Stimulated activated CD4-positive, alpha-beta T cell treated with anti-CD3 and anti-CD28 coated beads, Interleukin-4, amount 100 ng/mL, for 24 hours (primary cell): ENCODE measurements at regions not wholly inside any gene's neighbourhood (a gene's known extent, or its start where the extent isn't known, plus 50 kb on each side); places are given as distances from the start of the nearest gene placed in this dataset.

Experiments
- DNase-seq: peaks from one replicate; pipeline ENCODE4 v3.0.0-alpha.2; 2020

DNA sequence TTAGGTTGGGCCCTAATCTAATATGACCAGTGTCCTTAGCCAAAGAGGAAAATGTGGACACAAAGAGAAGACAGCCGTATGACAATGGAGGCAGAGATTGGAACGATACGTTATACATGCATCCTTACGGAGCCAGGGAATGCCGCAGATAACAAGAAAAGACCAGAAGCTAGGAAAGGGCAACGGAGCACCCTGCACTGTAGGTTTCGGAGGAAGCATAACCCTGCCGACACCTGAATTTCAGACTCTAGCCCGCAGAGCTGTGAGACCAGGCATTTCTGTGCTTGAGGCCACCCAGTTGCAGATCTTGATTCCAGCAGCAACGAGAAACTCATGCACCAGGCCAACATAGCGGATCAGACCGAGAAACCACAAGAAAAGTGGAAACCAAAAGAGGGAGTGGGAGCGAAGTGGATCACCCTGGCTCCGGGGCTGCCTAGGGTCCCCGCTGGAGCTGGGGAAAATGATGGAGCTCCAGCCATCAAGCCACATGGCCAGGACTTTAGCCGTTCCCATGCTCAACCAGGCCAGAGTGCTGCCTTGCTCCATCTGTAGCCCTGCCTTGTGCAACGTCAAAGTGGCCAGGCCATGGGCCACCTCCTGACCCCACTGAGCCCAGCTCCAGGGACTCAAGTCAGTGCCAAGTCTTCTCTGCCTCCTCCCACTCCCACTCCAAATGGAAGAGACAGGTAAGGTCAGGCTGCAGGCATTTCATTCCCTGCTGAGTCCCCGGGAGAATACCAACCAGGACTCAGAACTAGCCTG lies 51.7 kb upstream of the RPL38 start:
- no peak for DNase-seq

DNA sequence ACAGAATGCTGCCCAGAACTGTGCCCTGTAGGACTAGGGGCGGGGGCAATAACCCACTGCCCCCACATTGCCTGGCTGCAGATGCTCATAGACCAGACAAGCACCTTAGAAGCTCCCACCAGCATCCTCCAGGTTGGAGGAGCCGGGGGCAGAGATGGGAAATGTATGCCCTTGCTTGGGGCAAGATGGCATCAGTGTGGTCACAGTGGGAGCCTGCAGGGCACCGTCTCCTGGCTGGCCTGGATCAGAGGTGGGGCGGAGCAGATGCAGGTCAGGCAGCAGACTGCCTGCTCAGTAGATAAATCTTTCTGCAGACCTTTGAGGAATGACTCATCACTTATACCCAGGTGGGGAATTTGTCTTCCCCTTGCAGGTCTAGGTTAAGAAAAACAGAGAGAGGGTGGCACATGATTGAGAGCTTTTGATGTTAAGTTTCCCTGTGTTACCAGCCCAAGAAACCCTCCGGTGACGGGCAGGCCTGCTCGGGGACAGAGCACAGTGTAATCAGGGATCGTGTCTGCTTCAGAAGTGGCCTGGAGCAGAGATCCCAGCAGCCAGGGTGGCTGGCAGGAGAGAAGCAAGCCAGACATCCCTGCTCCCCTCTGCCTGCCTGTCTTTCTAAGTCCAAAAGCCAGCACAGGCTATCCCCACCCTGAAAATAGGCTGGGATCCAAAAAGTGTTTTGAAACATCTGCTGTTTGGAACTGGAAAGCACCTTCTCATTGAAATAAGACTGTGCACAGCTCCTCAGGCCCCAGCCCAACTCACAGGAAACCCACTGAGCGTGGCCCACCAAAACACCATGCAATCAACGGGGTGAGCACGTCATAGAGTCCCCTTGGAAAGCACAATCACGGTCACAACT lies 50.7 kb upstream of the RPL38 start:
- no peak for DNase-seq

DNA sequence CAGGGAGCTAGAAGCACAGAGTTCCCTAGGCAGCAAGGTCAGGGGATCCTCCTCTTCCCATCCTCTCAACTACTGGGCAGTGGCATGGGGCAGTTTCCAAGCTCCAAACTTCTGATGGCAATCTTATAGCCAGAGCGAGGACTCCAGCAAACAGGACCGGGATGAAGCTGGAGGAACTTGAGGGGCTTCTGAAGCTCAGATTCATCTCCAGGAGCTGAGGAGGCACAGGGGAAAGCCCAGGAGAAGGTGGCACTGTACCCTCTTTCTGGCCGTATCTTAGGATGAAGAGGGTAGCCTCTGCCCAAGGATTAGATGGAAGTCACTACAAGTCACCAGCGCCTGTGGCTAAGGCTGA lies 50.0 kb upstream of the RPL38 start:
- DNase-seq: no peak
